T-helper 2 cell (primary cell): ENCODE measurements at regions not wholly inside any gene's neighbourhood (a gene's known extent, or its start where the extent isn't known, plus 50 kb on each side); places are given as distances from the start of the nearest gene placed in this dataset.
"Not testable (repeated sequence)": the region's sequence is repeated elsewhere in the genome, so short reads cannot be mapped to it uniquely, and the experiment has no call there.

Experiments used
- DNase-seq, 5 experiments: peaks; one replicate each; pipeline versions ENCODE4 v3.0.0 to v3.0.0-alpha.2; 2012 to 2022

DNA sequence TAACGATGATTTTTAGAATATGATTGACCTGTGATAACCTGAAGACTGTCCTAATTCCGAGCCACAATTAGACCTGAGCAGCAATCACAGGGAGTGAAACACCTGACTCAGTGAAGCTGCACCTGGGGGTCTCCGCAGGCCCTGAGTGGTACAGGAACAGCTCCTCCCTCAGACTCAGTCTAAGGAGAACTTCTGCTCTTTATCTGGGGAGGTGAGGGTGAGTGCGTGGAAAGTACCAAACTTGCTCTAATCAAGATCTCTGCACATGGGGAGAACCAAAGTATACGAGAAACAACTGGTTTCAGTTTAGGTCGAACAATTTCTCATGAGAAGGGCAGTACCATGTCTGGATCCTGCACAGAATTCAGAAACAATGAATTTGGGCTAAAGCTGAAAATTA is 555.3 kb downstream of the TMEM121 start:
- DNase-seq = not testable (repeated sequence)

DNA sequence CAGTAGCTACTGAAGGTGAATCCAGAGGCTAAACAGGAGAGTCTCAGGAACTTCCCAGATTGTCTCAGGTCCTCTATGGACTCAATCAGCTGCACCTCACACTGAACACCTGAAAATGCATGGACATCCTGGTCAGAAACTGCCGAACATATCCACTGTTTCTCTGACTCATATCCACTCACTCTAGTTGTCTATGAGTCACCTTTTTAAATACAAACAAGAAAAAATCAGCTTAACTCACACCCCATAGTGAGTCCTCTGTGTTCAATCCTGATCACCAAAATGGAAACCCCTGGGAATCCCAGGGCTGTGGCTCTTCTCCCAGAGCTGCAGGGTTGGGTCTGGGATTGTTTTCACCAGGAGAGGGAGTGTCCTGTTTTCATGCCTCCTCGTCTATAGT is 556.7 kb downstream of the TMEM121 start:
- DNase-seq = no peak

DNA sequence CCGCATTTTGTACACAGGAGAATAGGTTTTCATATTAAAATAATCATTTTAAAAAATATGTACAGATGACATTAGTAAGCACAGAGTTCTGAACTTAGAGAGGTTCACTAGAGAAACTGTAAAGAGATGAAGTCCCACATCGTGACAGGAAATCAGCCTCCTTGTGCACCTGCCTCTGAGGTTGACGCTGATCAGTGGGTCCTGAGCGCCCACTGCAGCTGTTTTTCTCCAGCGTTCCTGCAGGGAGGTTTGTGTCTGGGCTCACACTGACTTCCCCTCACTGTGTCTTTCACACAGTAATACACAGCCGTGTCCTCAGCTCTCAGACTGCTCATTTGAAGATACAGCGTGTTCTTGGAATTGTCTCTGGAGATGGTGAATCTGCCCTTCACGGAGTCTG is 561.5 kb downstream of the TMEM121 start:
- DNase-seq = no peak

- DNase-seq = not testable (repeated sequence)
Observed at GRCh38 chr14:106088860-106089259, 562.5 kb downstream of the TMEM121 start.

DNA sequence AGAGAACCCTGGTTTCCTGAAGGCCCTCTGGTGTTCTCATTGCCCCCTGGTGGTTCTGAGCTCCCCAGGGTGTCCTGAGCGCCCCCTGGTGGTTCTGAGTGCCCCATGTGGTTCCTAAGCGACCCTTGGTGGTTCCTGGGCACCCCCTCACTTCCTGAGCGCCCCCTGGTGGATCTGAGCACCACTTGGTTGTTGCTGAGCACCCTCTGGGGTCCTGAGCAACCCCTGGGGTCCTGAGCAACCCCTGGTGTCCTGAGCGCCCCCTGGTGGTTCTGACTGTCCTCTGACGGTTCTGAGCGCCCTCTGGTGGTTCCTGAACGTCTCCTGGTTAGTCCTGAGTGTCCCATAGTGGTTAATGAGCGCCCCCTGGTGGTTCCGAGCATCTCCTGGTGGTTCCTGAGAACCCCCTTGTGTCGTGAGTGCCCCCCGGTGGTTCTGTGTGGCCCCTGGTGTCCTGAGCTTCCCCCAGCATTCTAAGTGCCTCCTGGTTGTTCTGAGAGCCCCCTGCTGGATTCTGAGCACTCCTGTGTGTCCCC is 568.3 kb downstream of the TMEM121 start:
- peak in 3 of 5 experiments; percentile 18 to 54 (median 42) for DNase-seq

DNA sequence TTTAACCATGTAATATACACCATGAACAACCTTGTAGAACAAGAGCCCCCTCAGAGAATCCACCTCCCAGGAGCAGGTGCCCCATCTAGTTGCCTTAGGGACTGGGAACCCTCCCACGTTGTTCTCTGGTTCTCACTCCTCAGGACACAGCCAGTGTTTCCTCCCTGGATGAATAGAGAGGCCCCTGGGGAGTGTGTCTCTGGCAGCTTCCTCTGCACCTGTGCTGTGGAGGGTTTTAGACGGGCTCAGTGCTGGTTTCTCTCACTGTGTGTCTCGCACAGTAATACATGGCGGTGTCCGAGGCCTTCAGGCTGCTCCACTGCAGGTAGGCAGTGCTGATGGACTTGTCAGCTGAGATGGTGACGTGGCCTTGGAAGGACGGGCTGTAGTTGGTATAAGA is 581.3 kb downstream of the TMEM121 start:
- no peak for DNase-seq

- DNase-seq = no peak
Observed at GRCh38 chr14:106109337-106109736, 583.0 kb downstream of the TMEM121 start.

GRCh38 chr14:106115401-106115800 is 589.0 kb downstream of the TMEM121 start:
- DNase-seq = no peak

DNA sequence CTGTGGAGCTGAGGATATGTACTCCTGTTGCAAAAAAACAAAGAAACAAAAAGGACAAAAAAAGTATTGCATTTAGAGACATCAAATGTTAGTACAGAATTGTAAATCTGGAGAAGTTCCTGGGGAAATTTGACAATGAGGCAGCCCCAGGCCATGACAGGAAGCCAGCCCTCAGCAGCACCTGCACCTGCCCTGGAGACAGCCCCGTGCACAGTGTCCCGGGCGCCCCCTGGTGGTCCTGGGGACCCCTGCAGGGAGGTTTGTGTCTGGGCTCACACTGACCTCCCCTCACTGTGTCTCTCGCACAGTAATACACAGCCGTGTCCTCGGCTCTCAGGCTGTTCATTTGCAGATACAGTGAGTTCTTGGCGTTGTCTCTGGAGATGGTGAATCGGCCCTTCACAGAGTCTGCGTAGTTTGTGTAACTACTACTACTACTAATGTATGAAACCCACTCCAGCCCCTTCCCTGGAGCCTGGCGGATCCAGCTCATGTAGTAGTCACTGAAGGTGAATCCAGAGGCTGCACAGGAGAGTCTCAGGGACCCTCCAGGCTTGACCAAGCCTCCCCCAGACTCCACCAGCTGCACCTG is 590.1 kb downstream of the TMEM121 start:
- DNase-seq = peak in 2 of 5 experiments; percentile 7 to 12

GRCh38 chr14:106120101-106120500 is 593.7 kb downstream of the TMEM121 start:
- peak in 1 of 5 experiments; percentile 25 for DNase-seq

DNA sequence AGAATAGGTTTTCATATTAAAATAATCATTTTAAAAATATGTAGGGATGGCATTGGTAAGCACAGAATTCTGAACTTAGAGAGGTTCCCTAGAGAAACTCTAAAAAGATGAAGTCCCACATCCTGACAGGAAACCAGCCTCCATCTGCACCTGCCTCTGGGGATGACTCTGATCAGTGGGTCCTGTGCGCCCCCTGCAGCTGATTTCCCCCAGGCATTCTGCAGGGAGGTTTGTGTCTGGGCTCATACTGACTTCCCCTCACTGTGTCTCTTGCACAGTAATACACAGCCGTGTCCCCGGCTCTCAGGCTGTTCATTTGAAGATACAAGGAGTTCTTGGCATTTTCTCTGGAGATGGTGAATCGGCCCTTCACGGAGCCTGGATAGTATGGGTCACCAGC is 602.9 kb downstream of the TMEM121 start:
- peak in 2 of 5 experiments; percentile 6 to 53 for DNase-seq

DNA sequence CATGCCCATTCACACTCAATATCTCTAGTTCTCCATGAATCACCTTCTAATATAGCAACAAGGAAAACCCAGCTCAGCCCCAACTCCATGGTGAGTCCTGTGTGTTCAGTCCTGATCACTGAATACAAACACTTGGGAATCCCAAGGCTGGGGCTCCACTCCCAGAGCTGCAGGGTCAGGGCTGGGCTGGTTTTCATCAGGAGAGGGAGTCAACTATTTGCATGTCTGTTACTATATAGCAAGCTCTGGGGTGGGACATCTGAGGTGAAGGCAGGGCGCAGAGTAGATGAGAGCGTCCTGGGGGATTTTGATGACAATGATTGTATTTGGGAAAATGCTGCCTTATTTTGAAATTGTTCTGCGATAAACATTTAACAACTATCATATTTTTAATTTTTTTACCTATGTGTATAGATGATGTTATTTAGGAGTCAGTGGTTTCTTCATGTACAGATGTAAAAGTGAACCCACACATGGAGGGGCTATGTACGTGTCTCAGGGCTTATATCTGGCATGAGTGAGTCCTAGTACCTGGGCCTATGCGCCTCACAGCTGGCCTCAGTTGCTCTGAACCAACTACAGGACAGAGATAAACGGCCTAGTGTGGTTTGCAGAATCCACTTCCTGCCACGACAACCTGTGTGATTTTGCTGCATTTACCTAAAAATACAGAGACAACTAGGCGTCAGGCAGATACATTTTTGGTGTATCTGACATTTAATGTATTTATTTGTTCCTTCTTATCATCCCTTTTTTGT is 603.7 kb downstream of the TMEM121 start:
- DNase-seq = peak in 1 of 5 experiments; percentile 64

- peak in 1 of 5 experiments; percentile 69 for DNase-seq
Observed at GRCh38 chr14:106133126-106133525, 606.7 kb downstream of the TMEM121 start.

- no peak for DNase-seq
Observed at GRCh38 chr14:106134886-106135285, 608.5 kb downstream of the TMEM121 start.

- DNase-seq = peak in 4 of 5 experiments; percentile 23 to 62 (median 38)
Observed at GRCh38 chr14:106141242-106142220, 615.1 kb downstream of the TMEM121 start.

DNA sequence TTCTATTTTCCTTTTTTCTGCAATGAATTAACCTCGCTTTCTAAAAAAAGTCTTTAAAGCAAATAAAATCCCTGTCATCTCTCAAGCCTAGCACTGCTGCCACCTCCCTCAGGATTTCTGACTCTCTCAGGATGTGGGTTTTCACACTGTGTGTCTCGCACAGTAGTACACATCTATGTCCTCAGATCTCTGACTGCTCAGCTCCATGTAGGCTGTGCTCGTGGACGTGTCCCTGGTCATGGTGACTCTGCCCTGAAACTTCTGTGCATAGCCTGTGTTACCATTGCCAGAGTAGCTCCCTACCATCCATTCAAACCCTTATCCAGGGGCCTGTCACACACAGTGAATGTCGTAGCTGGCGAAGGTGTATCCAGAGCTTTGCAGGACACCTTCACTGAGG is 619.3 kb downstream of the TMEM121 start:
- peak in 1 of 5 experiments; percentile 14 for DNase-seq

GRCh38 chr14:106153362-106153955 is 627.1 kb downstream of the TMEM121 start:
- peak; percentile 34 to 78 (median 70) for DNase-seq

- DNase-seq = no peak
Observed at GRCh38 chr14:106163316-106163715, 636.9 kb downstream of the TMEM121 start.

- peak in 1 of 5 experiments; percentile 51 for DNase-seq
Observed at GRCh38 chr14:106163812-106164211, 637.4 kb downstream of the TMEM121 start.

GRCh38 chr14:106166232-106166631 is 639.8 kb downstream of the TMEM121 start:
- DNase-seq = no peak

GRCh38 chr14:106166650-106167204 is 640.3 kb downstream of the TMEM121 start:
- no peak for DNase-seq

DNA sequence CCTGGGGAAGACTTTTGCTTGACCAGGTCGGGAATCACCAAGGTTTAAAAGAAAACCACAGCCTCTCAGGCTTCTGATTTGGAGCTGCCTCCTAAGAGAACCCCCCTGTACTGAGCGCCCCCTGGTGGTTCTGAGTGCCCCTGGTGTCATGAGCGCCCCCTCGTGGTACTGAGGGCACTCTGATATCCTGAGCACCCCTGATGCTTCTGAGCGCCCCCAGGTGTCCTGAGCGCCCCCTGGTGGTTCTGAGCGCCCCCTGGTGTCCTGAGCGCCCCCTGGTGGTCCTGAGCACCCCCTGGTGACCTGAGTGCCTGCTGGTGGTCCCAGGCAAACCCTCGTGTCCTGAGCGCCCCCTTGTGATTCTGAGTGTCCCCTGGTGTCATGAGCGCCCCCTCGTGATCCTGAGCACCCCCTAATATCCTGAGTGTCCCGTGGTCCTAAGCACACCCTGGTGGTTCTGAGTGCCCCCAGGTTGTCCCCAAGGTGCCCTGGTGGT is 643.8 kb downstream of the TMEM121 start:
- peak; percentile 49 to 68 (median 61) for DNase-seq
